Left ventricle myocardium inferior (tissue), 1 donor: ENCODE measurements at regions not wholly inside any gene's neighbourhood (a gene's known extent, or its start where the extent isn't known, plus 50 kb on each side); places are given as distances from the start of the nearest gene placed in this dataset.

Source experiments
- DNase-seq: peaks from one replicate; pipeline ENCODE4 v3.0.0-alpha.2; 2020
- H3K27ac ChIP-seq: fragments of 200-600 bp; replicated peaks from 2 replicates; pipeline ENCODE4 v1.8.0; 2021
- H3K27me3 ChIP-seq: fragments of 200-600 bp; 2 replicates; pipeline ENCODE4 v1.8.0; 2021; ENCODE audit warnings: low read depth
- H3K36me3 ChIP-seq: fragments of 200-600 bp; 2 replicates; pipeline ENCODE4 v1.8.0; 2021
- H3K4me1 ChIP-seq: fragments of 200-600 bp; 2 replicates; pipeline ENCODE4 v1.8.0; 2021
- H3K4me3 ChIP-seq: fragments of 200-600 bp; 2 replicates; pipeline ENCODE4 v1.8.0; 2021; ENCODE audit warnings: mild to moderate bottlenecking, moderate library complexity
- H3K9me3 ChIP-seq: fragments of 200-600 bp; replicated peaks from 2 replicates; pipeline ENCODE4 v1.8.0; 2021
- CTCF ChIP-seq: fragments of 200-600 bp; IDR thresholded peaks from 2 replicates; pipeline ENCODE4 v1.8.0; 2021; ENCODE audit warnings: antibody characterized with exemption, mild to moderate bottlenecking, borderline replicate concordance
- intact Hi-C: fragments of 100-400 bp; cut with micrococcal nuclease; formaldehyde crosslinking; loops from one replicate; pipeline ENCODE4 v1.11.0; 2022
- donor health status: DM: no; HTN: yes; CAD: no; lungs with severe emphysema.

DNA sequence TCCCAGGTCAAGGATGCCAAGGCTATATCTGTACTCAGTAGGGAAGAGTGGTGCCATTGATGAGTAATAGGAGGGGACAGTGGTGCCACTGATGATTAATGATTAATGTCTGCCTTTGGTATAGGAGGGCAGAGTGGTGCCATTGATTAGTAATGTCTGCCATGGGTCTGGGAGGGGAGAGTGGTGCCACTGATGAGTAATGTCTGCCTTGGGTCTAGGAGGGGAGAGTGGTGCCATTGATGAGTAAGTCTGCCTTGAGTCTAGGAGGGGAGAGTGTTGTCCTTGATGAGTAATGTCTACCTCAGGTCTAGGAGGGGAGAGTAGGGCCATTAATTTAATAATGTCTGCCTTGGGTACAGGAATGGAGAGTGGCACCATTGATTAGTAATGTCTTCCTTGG is 507.8 kb upstream of the EEF2KMT start:
- Histone ChIP-seq H3K27me3 (peaks cover 53% of the 10 kb centered on the region), H3K4me3 (no peak overlapping the region), H3K9me3 (no peaks in the 10 kb centered on the region), H3K36me3 (no peaks in the 10 kb centered on the region), H3K4me1 (no peaks in the 10 kb centered on the region), H3K27ac (no peak overlapping the region)
- TF ChIP-seq CTCF, result no peak
- no peak for DNase-seq
- intact Hi-C loops, result no loop called here

DNA sequence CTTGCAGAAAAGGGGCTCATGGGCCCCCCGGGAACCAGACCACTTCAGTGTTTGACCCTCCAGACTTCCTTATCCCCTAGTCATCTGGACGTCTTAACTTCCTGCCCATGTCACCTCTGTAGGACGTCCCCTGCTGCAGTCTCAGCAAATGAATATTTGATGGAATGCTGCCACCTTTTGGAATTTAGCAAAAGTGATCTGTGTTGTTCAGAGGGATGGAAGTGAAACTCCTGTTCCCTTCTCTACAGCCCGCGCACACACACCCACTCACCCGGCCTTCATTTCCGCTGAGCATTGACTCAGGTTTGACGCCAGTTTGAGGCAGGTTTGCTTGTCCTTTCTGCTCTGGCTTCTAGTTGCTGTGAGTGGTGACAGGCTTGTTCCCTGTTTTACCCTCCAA is 507.2 kb upstream of the EEF2KMT start:
- no peak for DNase-seq
- Histone ChIP-seq H3K4me3 (no peak overlapping the region), H3K27ac (no peak overlapping the region), H3K27me3 (peaks cover 49% of the 10 kb centered on the region), H3K36me3 (no peaks in the 10 kb centered on the region), H3K4me1 (no peaks in the 10 kb centered on the region), H3K9me3 (no peaks in the 10 kb centered on the region)
- no peak for TF ChIP-seq CTCF
- intact Hi-C loops, result no loop called here

DNA sequence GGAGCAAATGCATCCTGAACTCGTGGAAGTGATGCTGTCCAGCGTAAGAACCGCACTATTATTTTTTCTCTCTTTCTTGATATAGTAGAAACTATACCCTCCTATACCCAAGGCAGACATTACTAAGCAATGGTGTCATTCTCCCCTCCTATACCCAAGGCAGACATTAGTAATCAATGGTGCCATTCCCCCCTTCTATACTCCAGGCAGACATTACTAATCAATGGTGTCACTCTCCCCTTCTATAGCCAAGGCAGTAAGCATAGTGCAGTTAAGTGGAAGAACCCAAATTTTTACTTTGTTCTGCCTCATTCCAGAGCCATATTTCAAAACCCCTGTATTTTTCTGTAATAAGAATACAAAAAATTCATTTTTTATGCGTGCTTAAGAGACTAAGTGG is 506.2 kb upstream of the EEF2KMT start:
- DNase-seq, result no peak
- H3K9me3 ChIP-seq, result no peaks in the 10 kb centered on the region
- H3K27me3 ChIP-seq, result peaks cover 42% of the 10 kb centered on the region
- intact Hi-C loops, result no loop called here
- H3K4me1 ChIP-seq, result no peaks in the 10 kb centered on the region
- TF ChIP-seq CTCF, result no peak
- H3K27ac ChIP-seq, result no peak overlapping the region
- no peaks in the 10 kb centered on the region for H3K36me3 ChIP-seq
- H3K4me3 ChIP-seq, result no peak overlapping the region

DNA sequence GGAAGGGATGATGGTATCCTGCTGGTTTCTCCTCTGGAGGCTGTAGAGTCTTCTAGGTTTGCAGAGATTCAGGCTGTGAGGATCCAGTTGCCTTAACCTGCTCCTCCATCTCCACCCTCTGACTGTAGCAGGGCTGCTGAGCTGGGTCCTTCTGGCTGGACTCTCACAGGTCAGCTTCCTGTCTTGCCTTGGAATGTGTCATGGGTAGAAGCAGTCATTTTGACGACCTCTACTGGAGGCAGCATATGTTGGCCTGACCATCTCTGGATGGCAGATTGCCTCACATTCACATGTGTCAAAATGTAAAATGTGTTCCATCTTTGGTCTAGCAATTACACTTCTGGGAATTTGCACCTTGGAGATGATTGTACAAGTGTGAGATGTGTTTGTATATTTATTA is 504.4 kb upstream of the EEF2KMT start:
- peaks cover 38% of the 10 kb centered on the region for H3K27me3 ChIP-seq
- H3K27ac ChIP-seq, result no peak overlapping the region
- no peak for DNase-seq
- no peaks in the 10 kb centered on the region for H3K9me3 ChIP-seq
- intact Hi-C loops, result no loop called here
- TF ChIP-seq CTCF, result no peak
- no peaks in the 10 kb centered on the region for H3K36me3 ChIP-seq
- H3K4me1 ChIP-seq, result no peaks in the 10 kb centered on the region
- H3K4me3 ChIP-seq, result no peak overlapping the region

- H3K27me3 ChIP-seq, result peaks cover 11% of the 10 kb centered on the region
- intact Hi-C loops, result no loop called here
- no peak for DNase-seq
- peaks cover 18% of the 10 kb centered on the region for H3K9me3 ChIP-seq
- H3K27ac ChIP-seq, result no peak overlapping the region
- no peaks in the 10 kb centered on the region for H3K36me3 ChIP-seq
- H3K4me3 ChIP-seq, result no peak overlapping the region
- no peak for TF ChIP-seq CTCF
- no peaks in the 10 kb centered on the region for H3K4me1 ChIP-seq
These were observed 501.2 kb upstream of the EEF2KMT start for GRCh38 chr16:5598793-5599192.

- Histone ChIP-seq H3K36me3 (no peaks in the 10 kb centered on the region), H3K9me3 (peaks cover 18% of the 10 kb centered on the region), H3K4me1 (no peaks in the 10 kb centered on the region), H3K27me3 (peaks cover 14% of the 10 kb centered on the region), H3K4me3 (no peak overlapping the region), H3K27ac (no peak overlapping the region)
- no peak for TF ChIP-seq CTCF
- intact Hi-C loops, result no loop called here
- DNase-seq, result no peak
These were observed 498.3 kb upstream of the EEF2KMT start for GRCh38 chr16:5595849-5596248.
